Endothelial cell of umbilical vein (primary cell): ENCODE measurements at regions not wholly inside any gene's neighbourhood (a gene's known extent, or its start where the extent isn't known, plus 50 kb on each side); places are given as distances from the start of the nearest gene placed in this dataset.
"Not testable (repeated sequence)": the region's sequence is repeated elsewhere in the genome, so short reads cannot be mapped to it uniquely, and the experiment has no call there.

Experiments used
- BruUV-seq: library from RNA; stranded (reverse); fragments of 400-500 nt; replicated peaks from 2 replicates; lab custom pipeline; 2021; lab: Mats Ljungman, UMichigan
- CTCF ChIA-PET: fragments of 300-600, 350-600 bp; sonication (Branson Sonifier 250); formaldehyde crosslinking; loops from one replicate; lab custom pipeline; 2021; ENCODE audit warnings: antibody characterized with exemption, inconsistent platforms; lab: Charles Lee
- POLR2A ChIA-PET: fragments of 300-600, 350-600 bp; sonication (Branson Sonifier 250); formaldehyde crosslinking; loops from one replicate; lab custom pipeline; 2021; ENCODE audit warnings: antibody characterized with exemption, inconsistent platforms; lab: Charles Lee
- DNase-seq: peaks from one replicate; pipeline ENCODE4 v3.0.0-alpha.2; 2011; ENCODE audit warnings: low read depth, low spot score
- FAIRE-seq: peaks from 2 replicates; lab custom pipeline; 2011; peaks lifted over from hg19 to GRCh38; lab: Jason Lieb, UNC
- H2AFZ ChIP-seq: 2 replicates; pipeline ENCODE4 v1.6.0; 2012; ENCODE audit warnings: low read depth, low read length, control low read depth, inconsistent platforms
- H3K27ac ChIP-seq: 2 replicates; pipeline ENCODE4 v1.5.1; 2011; ENCODE audit warnings: low read depth, mild to moderate bottlenecking, control low read depth, low read length, moderate library complexity; ENCODE audit not compliant: insufficient read depth
- H3K27me3 ChIP-seq, 2 experiments: 2 replicates each; pipeline versions ENCODE4 v1.6.0 to v1.6.1; 2011; ENCODE audit warnings: low read length in 2 of 2, mixed read lengths in 1 of 2; ENCODE audit not compliant: control insufficient read depth in 2 of 2, insufficient read depth in 2 of 2
- H3K36me3 ChIP-seq, 2 experiments: 2 replicates in 1 of 2; 3 replicates in 1 of 2; pipeline ENCODE4 v1.5.1; 2011; ENCODE audit warnings: low read length in 2 of 2, mild to moderate bottlenecking in 1 of 2, moderate library complexity in 1 of 2; ENCODE audit not compliant: control insufficient read depth in 2 of 2, insufficient read depth in 2 of 2; ENCODE audit errors: extremely low read depth in 1 of 2
- H3K4me1 ChIP-seq: 3 replicates; pipeline ENCODE4 v1.5.1; 2011; ENCODE audit warnings: mild to moderate bottlenecking, low read length; ENCODE audit not compliant: control insufficient read depth, insufficient read depth; ENCODE audit errors: extremely low read depth
- H3K4me2 ChIP-seq: 2 replicates; pipeline ENCODE4 v1.6.1; 2011; ENCODE audit warnings: low read length, control low read depth, mixed read lengths; ENCODE audit not compliant: insufficient read depth
- H3K4me3 ChIP-seq, 3 experiments: fragments of 200-600 bp in 1 of 3; sonication (generic), shearing (Covaris generic) in 1 of 3; replicated peaks in 1 of 3; 2 replicates each; pipeline ENCODE4 v1.5.1; 2011 to 2016; ENCODE audit warnings: control low read depth in 3 of 3, low read length in 3 of 3, mild to moderate bottlenecking in 2 of 3, inconsistent platforms in 1 of 3, low read depth in 1 of 3, moderate library complexity in 1 of 3; ENCODE audit not compliant: insufficient read depth in 1 of 3
- H3K79me2 ChIP-seq: 2 replicates; pipeline ENCODE4 v1.6.0; 2012; ENCODE audit warnings: low read length, inconsistent platforms; ENCODE audit not compliant: control insufficient read depth, insufficient read depth
- H3K9ac ChIP-seq: replicated peaks from 2 replicates; pipeline ENCODE3; 2011; ENCODE audit warnings: low read length, control low read depth; ENCODE audit not compliant: insufficient read depth; ENCODE audit errors: extremely low read depth
- H3K9me1 ChIP-seq: replicated peaks from 3 replicates; pipeline ENCODE4 v1.6.0; 2011; ENCODE audit warnings: mild to moderate bottlenecking, low read length; ENCODE audit not compliant: control insufficient read depth, insufficient read depth; ENCODE audit errors: extremely low read depth
- H3K9me3 ChIP-seq: replicated peaks from 2 replicates; pipeline ENCODE4 v1.5.1; 2012; ENCODE audit warnings: low read length, inconsistent platforms; ENCODE audit not compliant: control insufficient read depth, insufficient read depth
- H4K20me1 ChIP-seq: replicated peaks from 2 replicates; pipeline ENCODE3; 2011; ENCODE audit warnings: mild to moderate bottlenecking, low read length; ENCODE audit not compliant: control insufficient read depth, insufficient read depth; ENCODE audit errors: extremely low read depth
- EZH2 ChIP-seq: IDR thresholded peaks from 2 replicates; pipeline ENCODE4 v1.6.1; 2012; ENCODE audit warnings: borderline replicate concordance, low read depth, mild to moderate bottlenecking, moderate library complexity, low read length, inconsistent platforms; ENCODE audit not compliant: severe bottlenecking
- FOS ChIP-seq: IDR thresholded peaks from 2 replicates; pipeline ENCODE4 v1.6.1; 2011; ENCODE audit warnings: mild to moderate bottlenecking, low read length, moderate library complexity, borderline replicate concordance; ENCODE audit not compliant: insufficient read depth
- GATA2 ChIP-seq: IDR thresholded peaks from 2 replicates; pipeline ENCODE4 v1.7.0; 2011; ENCODE audit warnings: low read depth, mild to moderate bottlenecking, moderate library complexity, mixed read lengths, low read length; ENCODE audit not compliant: insufficient read length, insufficient read depth
- JUN ChIP-seq: IDR thresholded peaks from 2 replicates; pipeline ENCODE4 v1.6.1; 2011; ENCODE audit warnings: borderline replicate concordance, low read depth; ENCODE audit not compliant: insufficient read length, insufficient read depth
- MAX ChIP-seq: IDR thresholded peaks from 2 replicates; pipeline ENCODE4 v1.6.1; 2011; ENCODE audit not compliant: insufficient read depth, insufficient read length
- MYC ChIP-seq: IDR thresholded peaks from one replicate; pipeline ENCODE4 v1.6.1; 2011; ENCODE audit warnings: mild to moderate bottlenecking, low read depth, low read length
- POLR2A ChIP-seq: IDR thresholded peaks from 2 replicates; pipeline ENCODE4 v1.6.1; 2012; ENCODE audit warnings: low read depth, mild to moderate bottlenecking, control low read depth, low read length
- POLR2AphosphoS5 ChIP-seq: IDR thresholded peaks from 2 replicates; pipeline ENCODE4 v1.6.1; 2012; ENCODE audit warnings: low read depth, mild to moderate bottlenecking, control low read depth, low read length, moderate library complexity; ENCODE audit not compliant: insufficient read depth
- dilution Hi-C: fragments of 300-500 bp; cut with MboI; formaldehyde crosslinking; loops from one replicate; pipeline ENCODE4 v1.15.0; 2019; ENCODE audit warnings: low sequenced_read_pairs; ENCODE audit not compliant: extremely low pct_ligation_motif_present
- intact Hi-C: fragments of 100-400 bp; cut with micrococcal nuclease; formaldehyde crosslinking; loops from one replicate; pipeline ENCODE4 v1.10.0; 2022
- TF ChIP-seq, protein P1 (sequence below), 2 donors: IDR thresholded peaks; 1 replicate in 1 of 2; 2 replicates in 1 of 2; pipeline ENCODE4 v1.5.1; 2011; ENCODE audit warnings: low read length in 2 of 2, mild to moderate bottlenecking in 2 of 2, moderate library complexity in 2 of 2, control low read depth in 1 of 2, inconsistent platforms in 1 of 2, low read depth in 1 of 2; ENCODE audit not compliant: insufficient read depth in 1 of 2; ENCODE audit errors: extremely low read depth in 1 of 2

- Histone ChIP-seq H2AFZ (no peak overlapping the region), H4K20me1 (no peaks in the 10 kb centered on the region), H3K9ac (no peak overlapping the region), H3K36me3 (no peaks in the 10 kb centered on the region), H3K9me3 (peaks cover 2% of the 10 kb centered on the region), H3K4me1 (no peaks in the 10 kb centered on the region), H3K79me2 (no peaks in the 10 kb centered on the region), H3K27me3 (no peaks in the 10 kb centered on the region), H3K4me2 (no peak overlapping the region), H3K4me3 (no peak overlapping the region), H3K9me1 (no peaks in the 10 kb centered on the region), H3K27ac (no peak overlapping the region)
- intact Hi-C loops: no loop called here
- TF ChIP-seq POLR2AphosphoS5 (no peak), MYC (no peak), POLR2A (no peak), GATA2 (no peak), JUN (no peak), FOS (no peak), EZH2 (no peak), MAX (no peak)
- TF ChIP-seq, protein P1, sequence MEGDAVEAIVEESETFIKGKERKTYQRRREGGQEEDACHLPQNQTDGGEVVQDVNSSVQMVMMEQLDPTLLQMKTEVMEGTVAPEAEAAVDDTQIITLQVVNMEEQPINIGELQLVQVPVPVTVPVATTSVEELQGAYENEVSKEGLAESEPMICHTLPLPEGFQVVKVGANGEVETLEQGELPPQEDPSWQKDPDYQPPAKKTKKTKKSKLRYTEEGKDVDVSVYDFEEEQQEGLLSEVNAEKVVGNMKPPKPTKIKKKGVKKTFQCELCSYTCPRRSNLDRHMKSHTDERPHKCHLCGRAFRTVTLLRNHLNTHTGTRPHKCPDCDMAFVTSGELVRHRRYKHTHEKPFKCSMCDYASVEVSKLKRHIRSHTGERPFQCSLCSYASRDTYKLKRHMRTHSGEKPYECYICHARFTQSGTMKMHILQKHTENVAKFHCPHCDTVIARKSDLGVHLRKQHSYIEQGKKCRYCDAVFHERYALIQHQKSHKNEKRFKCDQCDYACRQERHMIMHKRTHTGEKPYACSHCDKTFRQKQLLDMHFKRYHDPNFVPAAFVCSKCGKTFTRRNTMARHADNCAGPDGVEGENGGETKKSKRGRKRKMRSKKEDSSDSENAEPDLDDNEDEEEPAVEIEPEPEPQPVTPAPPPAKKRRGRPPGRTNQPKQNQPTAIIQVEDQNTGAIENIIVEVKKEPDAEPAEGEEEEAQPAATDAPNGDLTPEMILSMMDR (IDR thresholded peaks at IDR 0.05; ENCODE audit: extremely low read depth in 1 of 2, insufficient read depth in 1 of 2, low read depth in 1 of 2, low read length in 2 of 2): no peak
- no peak for FAIRE-seq
- dilution Hi-C loops: no loop called here
- no TSS peak for BruUV-seq
- ChIA-PET POLR2A (no interaction called here), CTCF (no interaction called here)
- no peak for DNase-seq
These were observed 159.7 kb upstream of the VWC2 start for GRCh38 chr7:49613759-49614158.

DNA sequence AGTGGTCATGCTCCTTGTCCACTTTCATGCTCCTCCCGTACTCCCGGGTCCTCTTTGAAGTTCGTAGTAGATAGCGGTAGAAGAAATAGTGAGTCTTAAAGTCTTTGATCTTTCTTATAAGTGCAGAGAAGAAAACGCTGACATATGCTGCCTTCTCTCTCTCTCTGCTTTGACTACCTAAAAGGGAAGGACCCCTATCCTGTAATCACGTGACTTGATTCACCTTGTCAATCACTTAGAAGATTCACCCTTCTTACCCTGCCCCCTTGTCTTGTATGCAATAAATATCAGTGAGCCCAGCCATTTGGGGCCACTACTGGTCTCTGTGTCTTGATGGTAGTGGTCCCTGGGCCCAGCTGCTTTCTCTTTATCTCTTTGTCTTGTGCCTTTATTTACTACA lies 158.5 kb upstream of the VWC2 start:
- H3K4me3 ChIP-seq, H3K9ac ChIP-seq, H3K79me2 ChIP-seq, H3K36me3 ChIP-seq, DNase-seq, H3K9me3 ChIP-seq, H3K4me2 ChIP-seq, H3K27me3 ChIP-seq, H3K27ac ChIP-seq, FAIRE-seq, CTCF ChIA-PET, dilution Hi-C loops, H3K9me1 ChIP-seq, H4K20me1 ChIP-seq, H2AFZ ChIP-seq, intact Hi-C loops, H3K4me1 ChIP-seq, BruUV-seq, POLR2A ChIA-PET: not testable (repeated sequence)
